Hepatocyte (in vitro differentiated cells): ENCODE measurements at regions not wholly inside any gene's neighbourhood (a gene's known extent, or its start where the extent isn't known, plus 50 kb on each side); places are given as distances from the start of the nearest gene placed in this dataset.
"Not testable (repeated sequence)": the region's sequence is repeated elsewhere in the genome, so short reads cannot be mapped to it uniquely, and the experiment has no call there.

Experiments
- DNase-seq: peaks from one replicate; pipeline ENCODE4 v3.0.0-alpha.2; 2016; ENCODE audit warnings: low spot score
- H2AFZ ChIP-seq: fragments of 200-600 bp; sonication (generic); 2 replicates; pipeline ENCODE4 v1.6.0; 2016; ENCODE audit warnings: antibody characterized with exemption, mild to moderate bottlenecking
- H3K27ac ChIP-seq: fragments of 200-600 bp; sonication (generic); 2 replicates; pipeline ENCODE4 v1.5.1; 2016; ENCODE audit warnings: mild to moderate bottlenecking
- H3K27me3 ChIP-seq: fragments of 200-600 bp; sonication (generic); 2 replicates; pipeline ENCODE4 v1.6.1; 2016
- H3K36me3 ChIP-seq: fragments of 200-600 bp; sonication (generic); replicated peaks from 2 replicates; pipeline ENCODE4 v1.5.1; 2016; ENCODE audit warnings: low read depth; ENCODE audit not compliant: insufficient read depth
- H3K4me1 ChIP-seq: fragments of 200-600 bp; sonication (generic); 2 replicates; pipeline ENCODE4 v1.5.1; 2016; ENCODE audit warnings: mild to moderate bottlenecking, moderate library complexity; ENCODE audit not compliant: insufficient read depth
- H3K4me2 ChIP-seq: fragments of 200-600 bp; sonication (generic); 2 replicates; pipeline ENCODE4 v1.6.0; 2016
- H3K4me3 ChIP-seq: fragments of 200-600 bp; sonication (generic); 2 replicates; pipeline ENCODE4 v1.5.1; 2016; ENCODE audit warnings: mild to moderate bottlenecking
- H3K79me2 ChIP-seq: fragments of 200-600 bp; sonication (generic); 2 replicates; pipeline ENCODE4 v1.6.0; 2017; ENCODE audit warnings: mild to moderate bottlenecking
- H3K9me2 ChIP-seq: fragments of 200-600 bp; sonication (generic); replicated peaks from 2 replicates; pipeline ENCODE4 v1.6.0; 2017; ENCODE audit warnings: mild to moderate bottlenecking; ENCODE audit not compliant: insufficient read depth
- H3K9me3 ChIP-seq: fragments of 200-600 bp; sonication (generic); 2 replicates; pipeline ENCODE4 v1.5.1; 2016; ENCODE audit warnings: low read depth, mild to moderate bottlenecking
- H4K20me1 ChIP-seq: fragments of 200-600 bp; sonication (generic); 2 replicates; pipeline ENCODE4 v1.6.0; 2016; ENCODE audit warnings: mild to moderate bottlenecking; ENCODE audit not compliant: insufficient read depth, poor library complexity, severe bottlenecking
- EZH2 ChIP-seq: fragments of 200-600 bp; sonication (generic); IDR thresholded peaks from 2 replicates; pipeline ENCODE4 v1.6.1; 2016; ENCODE audit warnings: antibody characterized with exemption, mild to moderate bottlenecking, borderline replicate concordance
- EZH2phosphoT487 ChIP-seq: fragments of 200-600 bp; sonication (generic); IDR thresholded peaks from one replicate; pipeline ENCODE4 v1.6.1; 2018; ENCODE audit warnings: antibody characterized with exemption, mild to moderate bottlenecking, low read depth, moderate library complexity; ENCODE audit not compliant: unreplicated experiment, severe bottlenecking
- WGBS: methylation state at CpG from one replicate; pipeline ENCODE4 v1.1.6; 2016; ENCODE audit warnings: low lambda C conversion rate; ENCODE audit errors: missing lambda C conversion rate; 5-methylcytosine and 5-hydroxymethylcytosine counted together
- TF ChIP-seq, protein P1 (sequence below): fragments of 200-600 bp; sonication (generic); IDR thresholded peaks from 2 replicates; pipeline ENCODE4 v1.5.1; 2016; ENCODE audit warnings: antibody characterized with exemption, mild to moderate bottlenecking; ENCODE audit not compliant: poor library complexity

DNA sequence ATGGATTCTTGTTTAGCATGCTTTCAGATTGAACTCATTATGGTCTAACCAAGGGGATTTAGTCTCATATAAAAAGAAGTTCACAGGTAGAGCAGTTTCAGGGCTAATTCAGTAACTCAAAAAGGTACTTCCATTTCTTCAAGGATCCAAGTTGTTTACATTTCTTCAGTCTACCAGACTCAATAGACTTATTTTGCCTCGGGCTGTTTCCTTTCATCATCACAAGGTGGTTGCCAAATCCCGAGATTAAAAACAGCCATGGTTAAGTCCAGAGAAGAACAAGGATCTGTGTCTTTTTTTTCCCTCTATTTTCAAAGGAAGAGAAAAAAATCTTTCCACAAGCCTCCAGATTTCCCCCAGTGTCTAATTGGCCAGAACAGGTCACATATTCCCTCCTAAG is 69.8 kb upstream of the SNX9 start:
- Histone ChIP-seq H2AFZ (no peak overlapping the region), H3K4me3 (no peak overlapping the region), H3K27me3 (no peaks in the 10 kb centered on the region), H3K79me2 (no peaks in the 10 kb centered on the region), H3K4me1 (peaks cover 21% of the 10 kb centered on the region), H3K27ac (peak overlapping the region; percentile 50), H3K9me3 (no peaks in the 10 kb centered on the region), H4K20me1 (no peaks in the 10 kb centered on the region), H3K9me2 (no peaks in the 10 kb centered on the region), H3K4me2 (no peak overlapping the region), H3K36me3 (no peaks in the 10 kb centered on the region)
- 60% methylated on average over 2 of the region's 2 CpGs for WGBS
- TF ChIP-seq EZH2phosphoT487 (no peak), EZH2 (no peak)
- TF ChIP-seq, protein P1, sequence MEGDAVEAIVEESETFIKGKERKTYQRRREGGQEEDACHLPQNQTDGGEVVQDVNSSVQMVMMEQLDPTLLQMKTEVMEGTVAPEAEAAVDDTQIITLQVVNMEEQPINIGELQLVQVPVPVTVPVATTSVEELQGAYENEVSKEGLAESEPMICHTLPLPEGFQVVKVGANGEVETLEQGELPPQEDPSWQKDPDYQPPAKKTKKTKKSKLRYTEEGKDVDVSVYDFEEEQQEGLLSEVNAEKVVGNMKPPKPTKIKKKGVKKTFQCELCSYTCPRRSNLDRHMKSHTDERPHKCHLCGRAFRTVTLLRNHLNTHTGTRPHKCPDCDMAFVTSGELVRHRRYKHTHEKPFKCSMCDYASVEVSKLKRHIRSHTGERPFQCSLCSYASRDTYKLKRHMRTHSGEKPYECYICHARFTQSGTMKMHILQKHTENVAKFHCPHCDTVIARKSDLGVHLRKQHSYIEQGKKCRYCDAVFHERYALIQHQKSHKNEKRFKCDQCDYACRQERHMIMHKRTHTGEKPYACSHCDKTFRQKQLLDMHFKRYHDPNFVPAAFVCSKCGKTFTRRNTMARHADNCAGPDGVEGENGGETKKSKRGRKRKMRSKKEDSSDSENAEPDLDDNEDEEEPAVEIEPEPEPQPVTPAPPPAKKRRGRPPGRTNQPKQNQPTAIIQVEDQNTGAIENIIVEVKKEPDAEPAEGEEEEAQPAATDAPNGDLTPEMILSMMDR, result no peak
- DNase-seq, result no peak

DNA sequence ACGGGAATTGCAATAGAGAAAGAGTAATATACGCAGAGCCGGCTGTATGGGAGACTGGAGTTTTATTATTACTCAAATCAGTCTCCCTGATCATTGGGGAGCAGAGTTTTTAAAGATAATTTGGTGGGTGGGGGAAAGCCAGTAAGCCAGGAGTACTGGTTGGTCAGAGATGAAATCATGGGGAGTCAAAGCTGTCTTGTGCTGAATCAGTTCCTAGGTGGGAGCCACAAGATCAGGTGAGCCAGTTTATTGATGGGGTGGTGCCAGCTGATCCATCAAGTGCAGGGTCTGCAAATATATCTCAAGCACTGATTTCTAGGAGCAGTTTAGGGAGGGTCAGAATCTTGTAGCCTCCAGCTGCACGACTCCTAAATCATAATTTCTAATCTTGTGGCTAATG is 69.2 kb upstream of the SNX9 start:
- not testable (repeated sequence) for H4K20me1 ChIP-seq, H3K9me2 ChIP-seq, H3K79me2 ChIP-seq, H2AFZ ChIP-seq, H3K27me3 ChIP-seq, H3K36me3 ChIP-seq, H3K4me2 ChIP-seq, H3K4me3 ChIP-seq, H3K9me3 ChIP-seq, DNase-seq
- Histone ChIP-seq H3K27ac (peak overlapping the region; percentile 50), H3K4me1 (peaks cover 21% of the 10 kb centered on the region)
- 88% methylated on average over 4 of the region's 4 CpGs for WGBS

DNA sequence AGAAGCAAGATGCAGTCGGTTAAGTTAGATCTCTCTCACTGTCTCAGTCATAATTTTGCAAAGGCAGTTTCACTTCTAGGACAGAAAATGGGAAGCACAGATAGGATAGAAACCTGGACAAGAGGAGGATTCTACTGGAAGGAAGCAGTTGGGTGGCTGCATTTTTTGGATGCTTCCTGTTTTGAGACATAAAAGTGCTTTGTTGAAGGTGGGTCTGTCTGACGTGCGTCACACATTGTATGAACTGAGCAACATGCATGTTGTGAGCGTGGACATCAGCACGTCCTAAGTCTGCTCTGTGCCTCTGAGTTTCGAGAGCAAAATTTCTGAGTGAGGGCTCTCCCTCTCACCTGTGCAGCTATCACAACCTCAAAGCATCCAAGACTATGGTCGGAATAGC is 68.7 kb upstream of the SNX9 start:
- TF ChIP-seq EZH2phosphoT487, result no peak
- TF ChIP-seq EZH2, result no peak
- TF ChIP-seq, protein P1, result no peak
- H3K79me2 ChIP-seq, result no peaks in the 10 kb centered on the region
- H3K9me3 ChIP-seq, result no peaks in the 10 kb centered on the region
- H3K4me1 ChIP-seq, result peaks cover 21% of the 10 kb centered on the region
- no peak overlapping the region for H3K4me2 ChIP-seq
- H3K4me3 ChIP-seq, result no peak overlapping the region
- H2AFZ ChIP-seq, result no peak overlapping the region
- H3K36me3 ChIP-seq, result no peaks in the 10 kb centered on the region
- no peaks in the 10 kb centered on the region for H3K9me2 ChIP-seq
- no peaks in the 10 kb centered on the region for H3K27me3 ChIP-seq
- H4K20me1 ChIP-seq, result no peaks in the 10 kb centered on the region
- no peak for DNase-seq
- H3K27ac ChIP-seq, result no peak overlapping the region
- WGBS, result 95% methylated on average over 7 of the region's 7 CpGs

DNA sequence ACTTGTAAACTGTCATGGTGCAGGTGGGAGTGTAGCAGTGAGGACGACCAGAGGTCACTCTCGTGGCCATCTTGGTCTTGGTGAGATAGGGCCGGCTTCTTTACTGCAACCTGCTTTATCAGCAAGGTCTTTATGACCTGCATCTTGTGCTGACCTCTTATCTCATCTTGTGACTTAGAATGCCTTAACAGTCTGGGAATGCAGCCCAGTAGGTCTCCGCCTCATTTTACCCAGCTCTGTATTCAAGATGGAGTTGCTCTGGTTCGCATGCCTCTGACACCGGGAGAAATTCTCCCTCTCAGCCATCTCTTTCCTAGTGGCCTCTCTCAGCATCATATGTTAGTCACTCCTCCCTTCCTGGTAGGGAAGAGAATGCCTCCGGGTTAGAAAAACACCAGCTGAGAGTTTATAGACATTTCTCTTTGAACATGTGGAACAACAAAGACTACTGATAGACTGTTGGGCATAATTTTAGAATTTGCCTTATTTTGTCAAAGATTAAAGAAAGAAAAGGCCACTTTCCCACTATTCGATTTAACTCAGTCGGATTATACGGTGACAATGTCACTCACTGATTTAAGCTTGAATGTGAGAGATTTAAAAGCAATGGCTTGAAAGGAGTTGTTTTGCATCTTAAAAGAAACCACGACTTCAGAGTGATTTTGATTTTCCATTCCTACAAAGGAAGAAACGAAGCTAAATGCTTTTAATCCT is 67.9 kb upstream of the SNX9 start:
- H3K9me2 ChIP-seq, result no peaks in the 10 kb centered on the region
- no peaks in the 10 kb centered on the region for H4K20me1 ChIP-seq
- H3K4me2 ChIP-seq, result no peak overlapping the region
- H3K4me3 ChIP-seq, result no peak overlapping the region
- DNase-seq, result no peak
- H2AFZ ChIP-seq, result no peak overlapping the region
- 62% methylated on average over 12 of the region's 12 CpGs for WGBS
- H3K36me3 ChIP-seq, result no peaks in the 10 kb centered on the region
- no peak for TF ChIP-seq EZH2
- TF ChIP-seq, protein P1, result no peak
- TF ChIP-seq EZH2phosphoT487, result no peak
- H3K4me1 ChIP-seq, result peaks cover 21% of the 10 kb centered on the region
- no peaks in the 10 kb centered on the region for H3K9me3 ChIP-seq
- peak overlapping the region; percentile 37 for H3K27ac ChIP-seq
- H3K27me3 ChIP-seq, result no peaks in the 10 kb centered on the region
- H3K79me2 ChIP-seq, result no peaks in the 10 kb centered on the region
